ENCODE measurements at regions not wholly inside any gene's neighbourhood (a gene's known extent, or its start where the extent isn't known, plus 50 kb on each side); places are given as distances from the start of the nearest gene placed in this dataset.

GRCh38 chr11:95676308-95676707, 113.3 kb downstream of the FAM76B start:
- H3K4me1 ChIP-seq (ENCODE audit: control insufficient read depth in 2 of 2, insufficient read depth in 2 of 2, low read length in 2 of 2) = peaks cover 0 to 2% of the 10 kb centered on the region in 2 donors
- H3K9me3 ChIP-seq (ENCODE audit: control insufficient read depth in 2 of 2, low read length in 2 of 2) = no peaks in the 10 kb centered on the region
- H3K27ac ChIP-seq (ENCODE audit: low read depth in 2 of 2, low read length in 2 of 2) = no peak overlapping the region
- no peak overlapping the region for H3K4me3 ChIP-seq (ENCODE audit: low read length in 2 of 2)
- H3K27me3 ChIP-seq (ENCODE audit: control insufficient read depth in 2 of 2, insufficient read depth in 2 of 2, low read length in 2 of 2) = no peaks in the 10 kb centered on the region
- no peak overlapping the region for H3K9ac ChIP-seq (ENCODE audit: low read depth in 1 of 2, low read length in 2 of 2)
- no peaks in the 10 kb centered on the region for H3K36me3 ChIP-seq (ENCODE audit: control insufficient read depth in 2 of 2, insufficient read depth in 2 of 2, low read length in 2 of 2)

DNA sequence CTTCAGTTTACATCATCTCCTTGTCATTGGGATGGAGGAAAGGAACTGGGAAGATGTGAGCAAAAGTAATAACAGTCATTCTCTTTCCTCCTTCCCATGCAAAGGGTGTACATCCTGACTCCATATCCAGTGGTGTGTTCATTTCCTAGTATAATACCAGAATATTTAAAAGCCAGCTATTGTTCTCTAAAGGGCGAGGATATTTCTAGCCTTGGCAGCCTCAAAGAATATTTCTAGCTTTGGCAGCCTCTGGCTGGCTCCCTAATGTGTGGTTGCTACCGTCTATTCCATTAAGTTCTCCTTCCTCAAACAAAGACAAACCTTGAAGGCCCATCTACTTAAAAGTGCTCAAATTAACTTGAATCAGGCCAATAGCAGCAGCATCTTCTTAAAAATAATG, 114.0 kb downstream of the FAM76B start:
- Histone ChIP-seq H3K36me3 (ENCODE audit: control insufficient read depth in 2 of 2, insufficient read depth in 2 of 2, low read length in 2 of 2) (no peaks in the 10 kb centered on the region), H3K27ac (ENCODE audit: low read depth in 2 of 2, low read length in 2 of 2) (no peak overlapping the region), H3K9ac (ENCODE audit: low read depth in 1 of 2, low read length in 2 of 2) (no peak overlapping the region), H3K4me1 (ENCODE audit: control insufficient read depth in 2 of 2, insufficient read depth in 2 of 2, low read length in 2 of 2) (peaks cover 0 to 2% of the 10 kb centered on the region in 2 donors), H3K9me3 (ENCODE audit: control insufficient read depth in 2 of 2, low read length in 2 of 2) (no peaks in the 10 kb centered on the region), H3K27me3 (ENCODE audit: control insufficient read depth in 2 of 2, insufficient read depth in 2 of 2, low read length in 2 of 2) (no peaks in the 10 kb centered on the region), H3K4me3 (ENCODE audit: low read length in 2 of 2) (no peak overlapping the region)

GRCh38 chr11:95674657-95675358, 114.8 kb downstream of the FAM76B start:
- no peaks in the 10 kb centered on the region for H3K36me3 ChIP-seq (ENCODE audit: control insufficient read depth in 2 of 2, insufficient read depth in 2 of 2, low read length in 2 of 2)
- no peak overlapping the region for H3K27ac ChIP-seq (ENCODE audit: low read depth in 2 of 2, low read length in 2 of 2)
- peaks cover 0 to 2% of the 10 kb centered on the region in 2 donors for H3K4me1 ChIP-seq (ENCODE audit: control insufficient read depth in 2 of 2, insufficient read depth in 2 of 2, low read length in 2 of 2)
- H3K9ac ChIP-seq (ENCODE audit: low read depth in 1 of 2, low read length in 2 of 2) = no peak overlapping the region
- no peak overlapping the region for H3K4me3 ChIP-seq (ENCODE audit: low read length in 2 of 2)
- no peaks in the 10 kb centered on the region for H3K9me3 ChIP-seq (ENCODE audit: control insufficient read depth in 2 of 2, low read length in 2 of 2)
- H3K27me3 ChIP-seq (ENCODE audit: control insufficient read depth in 2 of 2, insufficient read depth in 2 of 2, low read length in 2 of 2) = no peaks in the 10 kb centered on the region

- H3K9ac ChIP-seq (ENCODE audit: low read depth in 1 of 2, low read length in 2 of 2) = no peak overlapping the region
- no peaks in the 10 kb centered on the region for H3K9me3 ChIP-seq (ENCODE audit: control insufficient read depth in 2 of 2, low read length in 2 of 2)
- H3K36me3 ChIP-seq (ENCODE audit: control insufficient read depth in 2 of 2, insufficient read depth in 2 of 2, low read length in 2 of 2) = no peaks in the 10 kb centered on the region
- no peak overlapping the region for H3K27ac ChIP-seq (ENCODE audit: low read depth in 2 of 2, low read length in 2 of 2)
- H3K4me3 ChIP-seq (ENCODE audit: low read length in 2 of 2) = no peak overlapping the region
- H3K4me1 ChIP-seq (ENCODE audit: control insufficient read depth in 2 of 2, insufficient read depth in 2 of 2, low read length in 2 of 2) = peaks cover 0 to 2% of the 10 kb centered on the region in 2 donors
- no peaks in the 10 kb centered on the region for H3K27me3 ChIP-seq (ENCODE audit: control insufficient read depth in 2 of 2, insufficient read depth in 2 of 2, low read length in 2 of 2)
Observed at GRCh38 chr11:95671768-95672167, 117.8 kb downstream of the FAM76B start.

- no peaks in the 10 kb centered on the region for H3K9me3 ChIP-seq (ENCODE audit: control insufficient read depth in 2 of 2, low read length in 2 of 2)
- H3K27ac ChIP-seq (ENCODE audit: low read depth in 2 of 2, low read length in 2 of 2) = no peak overlapping the region
- H3K9ac ChIP-seq (ENCODE audit: low read depth in 1 of 2, low read length in 2 of 2) = no peak overlapping the region
- no peak overlapping the region for H3K4me3 ChIP-seq (ENCODE audit: low read length in 2 of 2)
- no peaks in the 10 kb centered on the region for H3K27me3 ChIP-seq (ENCODE audit: control insufficient read depth in 2 of 2, insufficient read depth in 2 of 2, low read length in 2 of 2)
- no peaks in the 10 kb centered on the region for H3K36me3 ChIP-seq (ENCODE audit: control insufficient read depth in 2 of 2, insufficient read depth in 2 of 2, low read length in 2 of 2)
- H3K4me1 ChIP-seq (ENCODE audit: control insufficient read depth in 2 of 2, insufficient read depth in 2 of 2, low read length in 2 of 2) = peaks cover 0 to 2% of the 10 kb centered on the region in 2 donors
Observed at GRCh38 chr11:95668131-95668530, 121.5 kb downstream of the FAM76B start.

DNA sequence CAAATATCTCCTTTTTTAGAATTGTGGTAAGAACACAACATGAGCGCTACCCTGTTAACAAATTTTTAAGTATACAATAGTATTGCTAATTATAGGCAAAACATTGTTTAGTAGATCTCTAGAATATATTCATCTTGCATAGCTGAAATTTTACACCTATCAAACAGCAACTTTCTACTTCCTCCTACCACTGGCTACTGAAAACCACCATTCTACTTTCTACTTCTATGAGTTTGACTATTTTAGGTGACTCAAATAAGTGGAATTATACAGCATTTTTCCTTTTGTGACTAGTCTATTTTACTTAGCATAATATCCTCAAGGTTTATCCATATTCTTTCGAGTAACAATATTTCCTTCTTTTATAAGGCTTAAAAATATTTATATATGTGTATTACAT, 128.4 kb downstream of the FAM76B start:
- H3K9ac ChIP-seq (ENCODE audit: low read depth in 1 of 2, low read length in 2 of 2) = no peak overlapping the region
- H3K9me3 ChIP-seq (ENCODE audit: control insufficient read depth in 2 of 2, low read length in 2 of 2) = no peaks in the 10 kb centered on the region
- H3K36me3 ChIP-seq (ENCODE audit: control insufficient read depth in 2 of 2, insufficient read depth in 2 of 2, low read length in 2 of 2) = no peaks in the 10 kb centered on the region
- H3K27ac ChIP-seq (ENCODE audit: low read depth in 2 of 2, low read length in 2 of 2) = no peak overlapping the region
- H3K4me3 ChIP-seq (ENCODE audit: low read length in 2 of 2) = no peak overlapping the region
- no peaks in the 10 kb centered on the region for H3K27me3 ChIP-seq (ENCODE audit: control insufficient read depth in 2 of 2, insufficient read depth in 2 of 2, low read length in 2 of 2)
- no peaks in the 10 kb centered on the region for H3K4me1 ChIP-seq (ENCODE audit: control insufficient read depth in 2 of 2, insufficient read depth in 2 of 2, low read length in 2 of 2)

DNA sequence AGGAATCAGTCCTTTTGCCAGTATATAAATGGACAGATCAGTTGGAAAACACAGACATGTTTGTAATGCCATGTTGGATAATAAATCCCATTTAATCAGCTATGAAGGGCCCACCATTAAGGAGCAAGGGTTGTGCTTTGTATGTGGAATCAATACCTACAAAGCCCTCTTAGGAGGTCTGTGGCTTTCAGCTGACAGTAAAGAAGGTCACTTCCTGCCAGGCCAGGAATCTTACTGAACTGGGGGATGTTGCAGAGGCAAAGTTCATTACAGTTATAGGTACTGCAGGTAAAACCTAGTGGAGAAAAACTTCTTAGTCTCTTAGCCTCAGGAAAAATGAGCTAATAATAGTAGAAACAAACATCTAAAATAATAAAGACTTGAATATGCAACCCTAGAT, 129.5 kb downstream of the FAM76B start:
- H3K9me3 ChIP-seq (ENCODE audit: control insufficient read depth in 2 of 2, low read length in 2 of 2) = no peaks in the 10 kb centered on the region
- no peaks in the 10 kb centered on the region for H3K36me3 ChIP-seq (ENCODE audit: control insufficient read depth in 2 of 2, insufficient read depth in 2 of 2, low read length in 2 of 2)
- no peaks in the 10 kb centered on the region for H3K4me1 ChIP-seq (ENCODE audit: control insufficient read depth in 2 of 2, insufficient read depth in 2 of 2, low read length in 2 of 2)
- no peaks in the 10 kb centered on the region for H3K27me3 ChIP-seq (ENCODE audit: control insufficient read depth in 2 of 2, insufficient read depth in 2 of 2, low read length in 2 of 2)
- H3K4me3 ChIP-seq (ENCODE audit: low read length in 2 of 2) = no peak overlapping the region
- H3K9ac ChIP-seq (ENCODE audit: low read depth in 1 of 2, low read length in 2 of 2) = no peak overlapping the region
- H3K27ac ChIP-seq (ENCODE audit: low read depth in 2 of 2, low read length in 2 of 2) = no peak overlapping the region

- no peaks in the 10 kb centered on the region for H3K27me3 ChIP-seq (ENCODE audit: control insufficient read depth in 2 of 2, insufficient read depth in 2 of 2, low read length in 2 of 2)
- H3K4me3 ChIP-seq (ENCODE audit: low read length in 2 of 2) = no peak overlapping the region
- no peaks in the 10 kb centered on the region for H3K36me3 ChIP-seq (ENCODE audit: control insufficient read depth in 2 of 2, insufficient read depth in 2 of 2, low read length in 2 of 2)
- no peak overlapping the region for H3K27ac ChIP-seq (ENCODE audit: low read depth in 2 of 2, low read length in 2 of 2)
- H3K9ac ChIP-seq (ENCODE audit: low read depth in 1 of 2, low read length in 2 of 2) = no peak overlapping the region
- H3K4me1 ChIP-seq (ENCODE audit: control insufficient read depth in 2 of 2, insufficient read depth in 2 of 2, low read length in 2 of 2) = no peaks in the 10 kb centered on the region
- no peaks in the 10 kb centered on the region for H3K9me3 ChIP-seq (ENCODE audit: control insufficient read depth in 2 of 2, low read length in 2 of 2)
Observed at GRCh38 chr11:95659088-95659487, 130.5 kb downstream of the FAM76B start.

DNA sequence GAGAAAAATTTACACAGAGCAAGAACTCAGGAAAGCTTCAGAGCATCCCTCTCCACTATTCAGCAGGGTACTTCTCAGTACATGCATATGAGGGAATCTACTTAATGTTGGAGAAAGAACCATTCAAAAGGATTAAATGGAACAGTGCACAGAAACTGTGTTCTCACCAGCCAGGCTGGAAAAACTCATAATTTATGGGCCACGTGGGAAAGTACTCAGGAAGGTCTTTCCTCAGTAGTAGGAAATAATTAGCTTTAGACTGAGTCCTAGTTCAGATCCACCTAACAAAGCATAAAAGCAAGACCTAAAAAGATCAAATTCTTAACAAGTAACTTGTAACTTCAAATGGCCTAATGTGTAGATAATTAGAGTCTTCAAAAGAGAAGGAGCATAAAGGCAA, 134.0 kb downstream of the FAM76B start:
- Histone ChIP-seq H3K9ac (ENCODE audit: low read depth in 1 of 2, low read length in 2 of 2) (no peak overlapping the region), H3K9me3 (ENCODE audit: control insufficient read depth in 2 of 2, low read length in 2 of 2) (no peaks in the 10 kb centered on the region), H3K36me3 (ENCODE audit: control insufficient read depth in 2 of 2, insufficient read depth in 2 of 2, low read length in 2 of 2) (no peaks in the 10 kb centered on the region), H3K27ac (ENCODE audit: low read depth in 2 of 2, low read length in 2 of 2) (no peak overlapping the region), H3K4me3 (ENCODE audit: low read length in 2 of 2) (no peak overlapping the region), H3K4me1 (ENCODE audit: control insufficient read depth in 2 of 2, insufficient read depth in 2 of 2, low read length in 2 of 2) (no peaks in the 10 kb centered on the region), H3K27me3 (ENCODE audit: control insufficient read depth in 2 of 2, insufficient read depth in 2 of 2, low read length in 2 of 2) (no peaks in the 10 kb centered on the region)

DNA sequence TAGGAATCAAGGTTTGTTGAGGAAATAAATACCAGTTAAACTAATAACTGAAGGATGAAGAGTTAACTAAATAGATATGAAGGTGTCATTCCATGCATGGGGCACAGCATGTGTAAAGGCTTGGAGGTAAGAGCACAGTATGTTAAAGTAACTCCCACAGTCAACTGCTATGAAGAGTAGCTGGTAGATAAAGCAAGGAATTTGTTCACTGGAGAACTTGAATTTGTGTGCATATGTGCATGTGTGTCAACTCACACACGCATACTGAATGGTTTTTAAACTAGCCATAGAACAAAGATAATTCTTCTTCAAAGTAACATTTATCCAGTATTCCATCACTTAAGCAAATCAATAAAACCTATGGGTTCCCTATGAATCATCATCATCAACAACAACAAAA, 135.9 kb downstream of the FAM76B start:
- Histone ChIP-seq H3K4me3 (ENCODE audit: low read length in 2 of 2) (no peak overlapping the region), H3K9me3 (ENCODE audit: control insufficient read depth in 2 of 2, low read length in 2 of 2) (no peaks in the 10 kb centered on the region), H3K27me3 (ENCODE audit: control insufficient read depth in 2 of 2, insufficient read depth in 2 of 2, low read length in 2 of 2) (no peaks in the 10 kb centered on the region), H3K4me1 (ENCODE audit: control insufficient read depth in 2 of 2, insufficient read depth in 2 of 2, low read length in 2 of 2) (no peaks in the 10 kb centered on the region), H3K36me3 (ENCODE audit: control insufficient read depth in 2 of 2, insufficient read depth in 2 of 2, low read length in 2 of 2) (no peaks in the 10 kb centered on the region), H3K27ac (ENCODE audit: low read depth in 2 of 2, low read length in 2 of 2) (no peak overlapping the region), H3K9ac (ENCODE audit: low read depth in 1 of 2, low read length in 2 of 2) (no peak overlapping the region)

- H3K4me1 ChIP-seq (ENCODE audit: control insufficient read depth in 2 of 2, insufficient read depth in 2 of 2, low read length in 2 of 2) = no peaks in the 10 kb centered on the region
- H3K9me3 ChIP-seq (ENCODE audit: control insufficient read depth in 2 of 2, low read length in 2 of 2) = no peaks in the 10 kb centered on the region
- no peak overlapping the region for H3K4me3 ChIP-seq (ENCODE audit: low read length in 2 of 2)
- no peaks in the 10 kb centered on the region for H3K36me3 ChIP-seq (ENCODE audit: control insufficient read depth in 2 of 2, insufficient read depth in 2 of 2, low read length in 2 of 2)
- no peak overlapping the region for H3K27ac ChIP-seq (ENCODE audit: low read depth in 2 of 2, low read length in 2 of 2)
- no peak overlapping the region for H3K9ac ChIP-seq (ENCODE audit: low read depth in 1 of 2, low read length in 2 of 2)
- no peaks in the 10 kb centered on the region for H3K27me3 ChIP-seq (ENCODE audit: control insufficient read depth in 2 of 2, insufficient read depth in 2 of 2, low read length in 2 of 2)
Observed at GRCh38 chr11:95653099-95653498, 136.5 kb downstream of the FAM76B start.
